GM19463 (cell line): ENCODE measurements at regions not wholly inside any gene's neighbourhood (a gene's known extent, or its start where the extent isn't known, plus 50 kb on each side); places are given as distances from the start of the nearest gene placed in this dataset.

Experiments used
- ATAC-seq: cut with Tn5 transposase; IDR thresholded peaks from one replicate; pipeline ENCODE4 v1.9.1; 2021; ENCODE audit warnings: mild to moderate bottlenecking, moderate library complexity; ENCODE audit not compliant: unreplicated experiment

DNA sequence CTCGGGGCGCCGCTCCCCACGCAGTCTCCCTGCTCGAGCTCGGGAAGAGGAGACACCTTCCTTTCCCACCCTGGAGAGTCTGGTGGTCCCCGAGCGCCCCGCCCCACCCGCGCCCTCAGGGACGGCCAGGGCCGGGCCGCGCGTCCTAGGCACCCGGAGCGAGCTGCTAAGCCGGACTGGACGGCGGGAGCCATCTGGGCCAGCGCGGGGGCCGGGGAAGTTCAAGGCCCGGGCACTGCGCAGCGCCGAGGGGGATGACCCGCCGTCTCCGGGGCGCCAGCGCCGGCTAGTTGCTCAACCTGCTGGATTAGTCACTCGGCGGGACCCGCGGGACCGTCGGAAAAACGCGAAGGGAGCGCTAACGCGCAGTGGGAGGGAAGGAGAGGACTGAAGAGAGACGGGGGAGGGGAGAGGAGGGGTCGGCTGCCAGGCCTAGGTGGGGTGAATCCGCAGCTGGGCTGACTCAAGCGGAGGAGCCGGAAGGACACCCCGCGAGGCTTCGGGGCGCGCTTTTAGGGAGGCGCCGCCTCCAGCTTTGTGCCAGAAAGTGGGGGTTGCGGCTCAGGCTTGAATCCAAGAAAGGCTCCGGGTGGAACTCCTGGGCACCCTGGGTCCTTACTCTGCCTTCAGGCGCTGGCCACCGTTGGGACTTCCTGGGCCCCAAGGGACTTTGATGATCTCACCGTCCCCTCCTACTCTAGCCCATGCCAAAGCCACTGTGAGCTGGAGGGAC is 75.7 kb upstream of the FOXP4 start:
- no peak for ATAC-seq

DNA sequence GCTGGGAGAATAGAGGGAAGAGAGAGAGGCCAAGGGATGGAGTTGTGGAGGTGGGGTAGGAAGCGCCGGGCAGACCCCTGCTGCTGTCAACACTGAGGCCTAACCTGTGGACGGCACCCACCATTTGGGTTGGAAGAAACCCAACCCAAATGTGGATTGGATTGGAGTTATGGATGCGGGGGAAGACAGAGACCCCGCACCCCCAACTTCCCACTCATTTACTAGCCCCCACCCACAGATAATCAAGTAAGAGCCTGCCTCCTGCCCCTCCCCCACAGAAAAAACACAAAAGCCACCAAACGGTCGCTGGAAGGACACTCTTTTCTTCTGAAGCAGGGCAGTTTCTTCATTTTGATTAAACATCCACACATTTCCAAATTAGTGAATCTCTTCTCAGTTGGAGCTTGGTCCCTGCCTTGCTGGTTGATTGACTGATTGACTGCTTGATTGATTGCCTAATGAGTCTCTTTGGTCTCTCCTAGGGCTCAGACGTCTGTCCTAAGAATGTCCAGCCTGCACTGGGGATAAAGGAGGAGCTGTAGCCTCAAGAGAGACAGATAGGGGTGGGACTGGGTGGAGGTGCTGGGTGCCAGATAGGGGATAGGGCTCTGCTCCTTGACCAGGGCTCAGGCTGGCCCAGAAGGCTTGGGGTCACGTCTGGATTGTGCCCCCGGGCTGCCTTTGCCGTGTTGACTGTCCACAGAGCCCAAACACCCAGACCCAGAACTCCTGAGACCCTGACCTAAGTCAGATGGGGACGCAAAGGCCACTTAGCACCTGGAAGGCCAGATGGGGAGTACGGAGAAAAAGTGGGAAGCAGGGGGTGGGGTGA is 74.9 kb upstream of the FOXP4 start:
- no peak for ATAC-seq

DNA sequence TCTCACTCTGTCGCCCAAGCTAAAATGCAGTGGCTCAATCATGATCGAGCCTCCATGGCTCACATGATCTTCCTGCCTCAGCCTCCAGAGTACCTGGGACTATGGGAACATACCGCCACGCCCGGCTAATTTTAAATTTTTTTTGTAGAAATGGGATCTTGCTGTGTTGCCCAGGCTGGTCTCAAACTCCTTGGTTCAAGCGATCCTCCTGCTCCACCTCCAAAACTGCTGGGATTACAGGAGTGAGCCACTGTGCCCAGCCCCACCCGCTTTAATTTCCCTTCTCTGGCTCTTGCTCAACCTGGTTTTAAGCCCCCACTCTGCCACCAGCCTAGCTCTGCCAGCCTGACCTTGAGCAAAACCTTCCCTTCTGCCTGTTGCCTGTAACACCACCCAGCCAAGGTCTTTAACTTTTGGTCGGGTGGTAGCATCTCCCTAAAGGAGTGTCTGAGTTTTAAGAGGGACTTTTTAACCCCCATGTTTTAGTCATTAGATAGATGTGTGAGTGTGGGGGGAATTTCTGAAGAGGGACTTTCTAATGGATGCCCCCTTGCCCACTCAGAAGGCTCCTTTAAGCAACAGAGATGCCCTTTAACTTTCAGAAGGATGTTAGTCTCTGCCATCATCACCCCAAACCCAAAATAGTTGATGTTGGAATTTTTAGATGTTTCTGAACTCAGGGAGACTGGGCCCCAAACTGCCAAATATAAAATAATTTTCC is 71.8 kb upstream of the FOXP4 start:
- no peak for ATAC-seq

DNA sequence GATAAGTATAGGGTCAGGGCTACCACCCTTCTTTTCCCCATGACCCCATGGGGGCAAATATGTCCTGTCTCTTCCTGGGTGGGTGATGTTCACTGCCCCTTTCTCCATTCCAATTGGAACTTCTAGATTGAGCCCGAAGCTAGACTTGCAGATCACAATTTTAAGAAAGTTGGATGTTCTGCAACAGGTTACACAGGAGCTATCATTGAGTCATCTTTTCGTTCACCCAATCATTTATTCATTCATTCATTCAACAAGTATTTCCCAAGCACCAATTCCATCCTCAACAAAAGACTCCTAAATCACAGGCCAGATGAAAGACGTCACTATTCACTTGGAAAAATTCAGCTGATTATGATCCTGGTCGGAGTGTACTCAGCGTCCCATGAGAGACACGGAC is 71.0 kb upstream of the FOXP4 start:
- ATAC-seq: no peak

DNA sequence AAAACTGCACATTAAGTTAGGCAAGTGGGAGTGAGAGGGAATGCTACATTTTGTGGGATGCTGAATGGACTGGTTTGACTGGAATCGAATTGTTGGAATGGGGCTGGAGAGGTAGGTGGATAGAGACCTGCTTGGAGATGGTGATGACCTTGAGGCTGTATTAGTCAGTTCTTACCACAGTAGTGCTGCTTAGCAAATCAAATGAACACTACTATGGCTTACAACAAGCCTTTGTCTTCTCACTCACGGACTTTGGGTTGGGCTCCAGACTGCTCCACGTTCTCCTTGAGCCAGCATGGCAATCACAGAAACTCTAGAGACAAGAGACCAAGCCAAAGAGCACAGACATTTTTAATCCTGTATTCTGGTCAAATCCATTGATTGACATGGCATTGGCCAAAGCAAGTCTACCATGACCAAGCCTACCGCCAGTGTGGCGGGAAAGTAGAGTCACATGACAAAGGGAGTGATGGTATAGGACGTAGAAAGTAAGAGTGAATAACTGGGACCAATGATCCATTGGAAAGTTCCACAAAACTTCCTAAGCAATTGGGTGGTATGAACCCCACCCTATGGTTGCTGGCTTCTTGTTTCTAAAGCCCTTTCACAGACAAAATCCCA is 70.3 kb upstream of the FOXP4 start:
- ATAC-seq: no peak

DNA sequence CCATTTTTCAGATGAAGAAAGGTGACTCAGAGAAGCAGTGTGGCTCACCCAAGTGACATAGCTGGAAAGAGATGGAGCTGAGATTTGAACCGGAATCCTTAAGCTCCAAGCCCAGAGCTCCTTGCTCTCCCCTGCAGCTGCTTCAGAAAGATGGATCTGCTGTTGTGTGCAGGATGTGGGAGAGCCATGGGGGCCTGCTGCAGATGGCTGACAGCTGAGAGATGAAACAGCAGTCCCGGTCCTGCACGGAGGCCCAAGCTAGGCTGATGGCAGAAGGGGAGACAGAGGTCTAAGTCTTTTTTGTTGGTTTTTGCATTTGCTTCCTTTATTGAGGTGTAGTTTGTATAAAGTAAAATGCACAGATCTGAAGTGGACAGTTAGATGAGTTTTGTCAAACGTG is 69.8 kb upstream of the FOXP4 start:
- ATAC-seq: no peak

DNA sequence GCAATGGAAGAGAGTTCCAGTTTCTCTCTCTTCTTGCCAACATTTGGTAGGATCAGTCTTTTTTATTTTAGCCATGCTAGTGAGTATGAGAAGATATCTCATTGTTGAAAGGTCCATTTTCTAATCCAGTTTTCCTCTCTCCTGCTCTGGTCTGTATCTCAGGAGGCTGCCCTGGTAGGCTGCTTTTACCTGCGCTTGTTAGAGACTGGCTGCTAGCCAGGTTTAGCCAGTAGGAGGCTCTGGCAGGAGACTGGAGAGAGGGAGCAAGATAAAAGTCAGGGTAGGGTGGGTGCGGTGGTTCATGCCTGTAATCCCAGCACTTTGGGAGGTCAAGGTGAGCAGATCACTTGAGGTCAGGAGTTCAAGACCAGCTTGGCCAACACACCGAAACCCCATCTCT is 68.6 kb upstream of the FOXP4 start:
- ATAC-seq: no peak

DNA sequence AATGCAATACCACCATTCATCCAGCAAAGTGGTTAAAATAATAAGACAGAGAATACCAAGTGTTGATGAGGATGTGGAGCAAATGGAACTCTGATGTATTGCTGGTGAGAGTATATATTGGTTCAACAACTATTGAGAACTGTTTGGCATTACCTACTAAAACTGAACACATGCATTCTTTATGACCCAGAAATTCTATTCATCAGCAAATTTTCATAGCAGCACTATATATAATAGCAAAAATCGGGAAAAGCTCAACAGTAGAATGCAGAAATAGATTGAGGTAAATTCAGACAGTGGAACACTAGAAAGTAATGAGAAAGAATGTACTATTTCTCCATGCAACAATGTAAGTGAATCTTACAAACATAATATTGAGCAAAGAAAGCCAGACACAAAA is 62.2 kb upstream of the FOXP4 start:
- ATAC-seq: no peak

DNA sequence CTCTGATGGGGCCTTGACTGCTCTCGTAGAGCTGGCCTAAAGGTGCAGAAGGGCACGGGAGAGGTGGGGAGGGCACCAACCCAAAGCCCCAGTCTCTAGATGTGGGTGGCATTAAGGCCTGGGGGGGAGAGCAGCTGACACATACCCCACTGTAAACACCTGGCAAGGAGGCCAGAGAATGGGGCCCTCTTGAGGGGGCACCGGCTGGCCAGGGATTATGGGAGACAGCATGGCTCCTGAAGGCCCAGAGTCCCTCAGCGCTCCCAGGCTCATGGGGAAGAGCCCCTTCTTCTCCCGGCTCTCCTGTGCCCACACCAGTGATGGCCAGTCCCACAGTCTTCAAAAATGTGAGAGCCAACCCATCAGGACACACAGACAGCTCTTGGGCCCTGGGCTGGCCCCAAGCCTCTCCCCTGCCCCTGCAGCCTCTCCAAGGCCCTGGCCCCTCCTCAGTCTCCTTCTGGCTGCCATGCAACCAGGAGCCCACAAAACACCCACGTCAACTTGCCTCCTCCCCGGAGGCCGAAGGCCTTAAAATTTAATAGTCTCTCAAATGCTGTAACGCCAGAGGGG is 58.2 kb upstream of the FOXP4 start:
- ATAC-seq: no peak

DNA sequence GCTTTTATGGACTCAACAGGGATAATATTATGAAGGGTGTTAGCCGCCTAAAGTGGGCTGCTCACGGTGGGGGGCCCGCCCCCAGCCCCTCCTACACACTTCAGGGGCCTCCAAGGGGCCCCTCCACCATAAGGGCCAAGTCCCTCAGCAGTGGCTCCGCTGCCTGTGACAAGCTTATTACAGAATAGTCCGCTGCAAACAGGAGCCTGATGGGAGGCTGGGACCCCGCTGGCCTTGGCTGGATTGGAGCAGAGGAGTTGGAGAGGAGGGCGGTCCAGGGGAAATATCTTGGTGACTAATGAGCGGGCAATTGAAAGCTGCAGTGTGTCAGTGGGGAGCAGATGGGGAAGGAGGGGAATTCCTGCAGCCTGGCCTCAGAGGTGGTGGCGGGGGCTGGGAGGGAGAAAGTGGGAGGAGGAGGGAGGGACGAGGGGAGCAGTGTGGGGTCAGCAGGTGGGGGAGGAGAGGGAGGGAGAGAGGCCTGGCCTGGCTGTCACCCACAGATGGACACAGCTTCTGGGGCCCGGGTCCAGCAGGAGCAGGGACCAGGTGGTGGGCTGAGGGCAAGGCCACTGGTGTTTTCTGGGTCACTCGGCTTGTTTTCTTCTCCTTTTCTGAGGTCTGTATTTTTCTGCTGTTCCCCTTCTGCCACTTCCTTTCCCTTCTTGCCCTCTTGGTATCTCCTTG is 57.6 kb upstream of the FOXP4 start:
- no peak for ATAC-seq

DNA sequence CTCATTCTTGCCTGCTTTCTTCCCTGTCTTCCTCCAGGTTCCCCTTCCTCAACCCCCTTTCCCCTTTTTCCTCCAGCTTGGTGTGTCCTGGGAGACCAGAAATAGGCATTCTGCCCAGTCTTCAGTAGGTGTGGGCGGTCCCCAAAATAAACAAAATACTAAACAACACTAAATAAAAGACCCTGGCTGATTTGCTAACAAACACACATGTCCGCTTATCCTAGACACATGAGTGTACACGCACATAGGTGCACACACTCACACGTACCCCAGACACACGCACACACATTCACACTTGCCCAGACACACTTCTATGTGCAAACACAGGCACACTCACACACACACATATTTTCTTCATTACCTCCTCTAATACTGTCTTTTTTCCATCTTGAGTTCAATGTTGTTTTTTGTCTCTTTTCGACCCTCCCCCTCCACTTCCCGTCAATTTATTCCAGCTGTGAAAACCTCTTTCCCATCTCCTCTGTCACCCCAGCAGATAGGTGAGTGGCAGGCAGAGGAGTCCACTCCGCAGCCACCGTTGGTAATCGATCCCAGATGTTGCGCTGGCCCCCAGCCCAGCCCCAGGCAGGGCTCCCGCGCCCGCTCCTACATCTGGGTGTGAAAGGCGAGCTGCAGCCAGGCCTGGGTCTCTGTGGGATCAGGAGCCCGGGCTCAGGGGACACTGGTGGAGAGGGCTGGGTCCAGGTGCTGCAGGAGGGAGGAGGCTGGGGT is 56.9 kb upstream of the FOXP4 start:
- no peak for ATAC-seq

DNA sequence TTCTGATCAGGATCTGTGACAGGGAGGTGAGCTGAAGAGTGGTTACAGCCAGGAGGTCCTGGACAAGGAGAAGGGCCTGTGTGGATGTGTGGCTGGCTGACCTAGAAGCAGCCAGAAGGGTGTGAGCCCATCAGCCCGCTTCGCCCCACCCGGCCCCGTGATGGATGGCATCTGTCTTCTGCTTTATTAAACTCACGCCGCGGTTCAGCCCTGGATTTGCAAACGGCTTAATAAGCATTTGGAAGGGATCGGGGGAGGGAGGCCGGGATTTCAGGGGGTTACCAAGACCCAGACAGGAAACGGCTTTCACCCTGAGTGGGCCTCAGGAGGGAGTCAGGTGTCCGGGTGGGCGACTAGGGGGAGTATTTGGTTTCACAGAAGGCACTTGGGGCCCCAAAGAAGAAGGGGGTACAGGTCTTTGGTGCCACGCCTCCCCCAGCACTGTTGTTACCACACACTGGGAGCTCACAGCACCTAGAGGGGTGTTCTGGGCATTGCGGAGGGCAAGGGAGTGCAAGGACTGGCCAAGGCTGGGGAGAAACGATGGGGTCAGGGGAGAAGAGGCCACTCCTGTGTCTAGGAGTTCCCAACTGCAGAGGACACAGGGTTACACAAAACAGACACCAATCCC is 53.8 kb upstream of the FOXP4 start:
- ATAC-seq: no peak

DNA sequence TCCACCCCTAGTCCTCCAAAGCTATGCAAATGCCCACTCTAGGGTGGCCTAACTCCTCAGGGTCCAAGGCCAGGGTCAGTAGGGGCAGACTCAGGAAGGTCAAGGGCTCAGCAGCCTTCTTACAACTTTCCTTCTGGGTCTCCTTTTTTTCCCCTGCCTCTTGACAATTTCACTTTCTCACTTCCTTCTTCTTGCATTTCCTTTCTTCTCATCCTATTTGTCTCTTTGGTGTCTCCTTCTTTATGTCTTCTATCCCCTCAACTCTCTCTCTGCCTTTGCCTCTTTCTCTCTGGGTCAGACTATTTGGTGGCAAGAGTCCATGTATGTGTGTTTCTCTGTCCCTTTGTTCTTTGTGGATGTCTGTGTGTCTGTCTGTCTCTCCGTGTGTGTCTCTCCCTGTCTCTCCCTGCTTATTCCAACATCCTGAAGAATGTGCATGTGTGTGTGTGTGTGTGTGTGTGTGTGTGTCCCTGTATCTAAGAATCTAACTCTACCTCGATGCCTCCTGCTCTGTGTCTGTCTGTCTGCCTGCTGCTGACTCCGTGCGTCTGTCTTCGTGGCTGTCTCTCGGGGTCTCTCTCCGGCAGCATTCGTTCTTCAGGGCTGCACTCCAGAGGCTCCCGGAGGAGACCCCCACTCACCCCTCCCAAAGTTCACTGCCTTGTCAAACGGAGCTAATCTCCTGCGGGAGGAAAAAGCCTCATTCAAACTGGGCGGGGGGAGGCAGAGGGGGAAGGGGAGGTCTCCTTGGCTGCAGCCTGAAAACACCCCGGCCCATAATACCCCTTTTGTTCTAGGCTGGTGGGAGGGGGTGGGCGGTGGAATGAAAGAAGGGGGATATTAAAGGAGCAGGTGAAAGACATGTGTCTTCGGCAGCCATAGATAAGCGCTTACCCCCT is 51.7 kb upstream of the FOXP4 start:
- no peak for ATAC-seq
